ENCODE measurements at regions not wholly inside any gene's neighbourhood (a gene's known extent, or its start where the extent isn't known, plus 50 kb on each side); places are given as distances from the start of the nearest gene placed in this dataset.

DNA sequence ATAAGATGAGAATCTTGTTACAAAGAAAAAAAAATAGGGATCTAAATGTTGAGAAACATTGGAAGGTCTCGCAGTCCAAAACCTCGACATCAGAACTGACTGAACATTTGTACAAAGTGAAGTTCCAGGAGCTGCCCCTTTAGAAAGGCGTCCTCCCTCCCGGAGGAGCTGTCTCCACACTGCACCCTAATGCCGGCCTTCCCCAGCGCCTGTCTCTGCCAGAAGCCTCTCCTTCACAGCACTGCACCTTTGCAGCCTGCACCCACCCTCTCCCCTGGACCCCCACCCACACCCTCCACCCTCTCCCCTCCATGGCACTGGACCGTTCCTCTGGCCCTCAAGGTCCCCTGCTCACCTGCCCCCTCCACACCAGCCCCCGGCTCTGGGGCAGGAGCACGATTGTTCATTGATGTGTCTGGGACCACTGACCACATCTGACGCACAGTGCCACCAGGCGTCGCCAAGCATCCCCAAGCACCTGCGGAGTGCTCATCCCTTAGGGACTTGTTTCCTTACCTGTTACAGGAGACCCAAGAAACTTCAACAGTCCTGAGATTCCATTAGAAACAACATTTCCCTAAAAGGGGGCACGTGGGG, 90.3 kb upstream of the SNTG2 start:
- no peaks in the 10 kb centered on the region for H3K4me1 ChIP-seq (ENCODE audit: low read depth, poor library complexity, severe bottlenecking)
- no peak overlapping the region for H3K27ac ChIP-seq
- H3K79me2 ChIP-seq (ENCODE audit: insufficient read depth, low read depth), result no peaks in the 10 kb centered on the region
- no peaks in the 10 kb centered on the region for H3K36me3 ChIP-seq (ENCODE audit: insufficient read depth)
- H3K4me3 ChIP-seq (IDR thresholded peaks at IDR 0.05; ENCODE audit: insufficient read depth, low read depth, low read length), result no peak overlapping the region
- no peaks in the 10 kb centered on the region for H4K20me1 ChIP-seq (ENCODE audit: insufficient read depth)
- TF ChIP-seq, protein P1, sequence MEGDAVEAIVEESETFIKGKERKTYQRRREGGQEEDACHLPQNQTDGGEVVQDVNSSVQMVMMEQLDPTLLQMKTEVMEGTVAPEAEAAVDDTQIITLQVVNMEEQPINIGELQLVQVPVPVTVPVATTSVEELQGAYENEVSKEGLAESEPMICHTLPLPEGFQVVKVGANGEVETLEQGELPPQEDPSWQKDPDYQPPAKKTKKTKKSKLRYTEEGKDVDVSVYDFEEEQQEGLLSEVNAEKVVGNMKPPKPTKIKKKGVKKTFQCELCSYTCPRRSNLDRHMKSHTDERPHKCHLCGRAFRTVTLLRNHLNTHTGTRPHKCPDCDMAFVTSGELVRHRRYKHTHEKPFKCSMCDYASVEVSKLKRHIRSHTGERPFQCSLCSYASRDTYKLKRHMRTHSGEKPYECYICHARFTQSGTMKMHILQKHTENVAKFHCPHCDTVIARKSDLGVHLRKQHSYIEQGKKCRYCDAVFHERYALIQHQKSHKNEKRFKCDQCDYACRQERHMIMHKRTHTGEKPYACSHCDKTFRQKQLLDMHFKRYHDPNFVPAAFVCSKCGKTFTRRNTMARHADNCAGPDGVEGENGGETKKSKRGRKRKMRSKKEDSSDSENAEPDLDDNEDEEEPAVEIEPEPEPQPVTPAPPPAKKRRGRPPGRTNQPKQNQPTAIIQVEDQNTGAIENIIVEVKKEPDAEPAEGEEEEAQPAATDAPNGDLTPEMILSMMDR (conservative IDR thresholded peaks at IDR 0.05; ENCODE audit: low read depth, low read length), result no peak
- no peaks in the 10 kb centered on the region for H3K27me3 ChIP-seq (ENCODE audit: insufficient read depth, low read depth)
- no peak overlapping the region for H2AFZ ChIP-seq (ENCODE audit: low read depth)
- no peak overlapping the region for H3K9ac ChIP-seq
- no peak overlapping the region for H3K4me2 ChIP-seq

DNA sequence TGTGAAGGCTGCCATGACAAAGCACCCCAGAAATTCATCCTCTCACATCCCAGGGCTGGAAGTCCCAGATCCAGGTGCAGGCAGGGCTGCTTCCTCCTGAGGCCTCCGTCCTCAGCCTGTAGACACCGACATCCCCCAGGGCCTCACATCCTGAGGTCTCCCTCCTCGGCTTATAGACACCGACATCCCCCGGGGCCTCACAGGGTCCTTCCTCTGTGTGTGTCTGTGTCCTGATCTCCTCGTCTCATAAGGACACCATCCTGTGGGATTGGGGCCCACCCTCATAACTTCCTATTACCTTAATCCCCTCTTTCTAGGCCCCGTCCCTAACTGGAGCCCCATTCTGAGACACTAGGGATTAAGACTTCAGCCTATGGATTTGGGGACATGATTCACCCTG, 92.0 kb upstream of the SNTG2 start:
- H4K20me1 ChIP-seq (ENCODE audit: insufficient read depth), result no peaks in the 10 kb centered on the region
- TF ChIP-seq, protein P1 (conservative IDR thresholded peaks at IDR 0.05; ENCODE audit: low read depth, low read length), result no peak
- H3K27me3 ChIP-seq (ENCODE audit: insufficient read depth, low read depth), result no peaks in the 10 kb centered on the region
- H3K4me3 ChIP-seq (IDR thresholded peaks at IDR 0.05; ENCODE audit: insufficient read depth, low read depth, low read length), result no peak overlapping the region
- H3K9ac ChIP-seq, result no peak overlapping the region
- H3K79me2 ChIP-seq (ENCODE audit: insufficient read depth, low read depth), result no peaks in the 10 kb centered on the region
- H3K4me1 ChIP-seq (ENCODE audit: low read depth, poor library complexity, severe bottlenecking), result no peaks in the 10 kb centered on the region
- H2AFZ ChIP-seq (ENCODE audit: low read depth), result no peak overlapping the region
- H3K27ac ChIP-seq, result no peak overlapping the region
- H3K4me2 ChIP-seq, result no peak overlapping the region
- H3K36me3 ChIP-seq (ENCODE audit: insufficient read depth), result no peaks in the 10 kb centered on the region

DNA sequence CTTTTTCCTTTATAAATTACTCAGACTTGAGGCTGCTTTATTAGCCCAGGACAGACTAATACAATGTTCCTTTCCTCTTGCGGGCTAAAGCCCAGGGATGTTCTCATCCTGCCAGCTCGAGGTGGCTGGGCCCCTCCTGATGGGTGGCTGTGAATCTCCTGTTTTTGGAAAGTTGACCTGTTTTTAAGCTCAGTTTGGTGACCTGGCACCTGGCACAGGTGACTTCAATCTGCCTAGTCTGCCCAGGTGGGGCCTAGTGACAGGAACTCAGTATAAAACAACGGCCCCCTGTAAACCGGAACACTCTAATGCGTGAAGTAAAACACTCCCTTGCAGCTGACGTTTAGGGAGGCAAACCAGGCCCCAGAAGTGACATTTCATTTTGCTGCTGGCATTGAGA, 92.7 kb upstream of the SNTG2 start:
- H3K9ac ChIP-seq, result no peak overlapping the region
- no peak overlapping the region for H3K4me3 ChIP-seq (IDR thresholded peaks at IDR 0.05; ENCODE audit: insufficient read depth, low read depth, low read length)
- no peaks in the 10 kb centered on the region for H3K27me3 ChIP-seq (ENCODE audit: insufficient read depth, low read depth)
- TF ChIP-seq, protein P1 (conservative IDR thresholded peaks at IDR 0.05; ENCODE audit: low read depth, low read length), result no peak
- no peaks in the 10 kb centered on the region for H3K36me3 ChIP-seq (ENCODE audit: insufficient read depth)
- H3K4me2 ChIP-seq, result no peak overlapping the region
- no peak overlapping the region for H2AFZ ChIP-seq (ENCODE audit: low read depth)
- no peak overlapping the region for H3K27ac ChIP-seq
- no peaks in the 10 kb centered on the region for H3K4me1 ChIP-seq (ENCODE audit: low read depth, poor library complexity, severe bottlenecking)
- H4K20me1 ChIP-seq (ENCODE audit: insufficient read depth), result no peaks in the 10 kb centered on the region
- no peaks in the 10 kb centered on the region for H3K79me2 ChIP-seq (ENCODE audit: insufficient read depth, low read depth)

DNA sequence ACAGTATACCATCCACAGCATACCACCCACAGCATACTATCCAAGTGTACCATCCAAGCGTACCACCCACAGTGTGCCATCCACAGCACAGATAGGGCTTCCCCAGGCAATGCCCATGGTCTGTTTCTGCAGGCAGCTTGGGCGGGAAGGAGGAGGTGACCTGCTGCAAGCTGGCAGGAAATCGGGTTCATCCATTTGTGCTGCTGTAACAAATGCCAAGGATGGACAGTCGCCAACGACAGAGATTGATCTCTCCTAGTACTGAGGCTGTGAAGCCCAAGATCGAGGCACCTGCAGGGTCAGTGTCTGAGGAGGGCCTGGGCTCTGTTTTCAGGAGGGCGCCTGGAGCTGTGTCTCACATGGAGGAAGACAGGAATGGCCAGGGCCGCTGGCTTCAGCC, 93.6 kb upstream of the SNTG2 start:
- Histone ChIP-seq H2AFZ (ENCODE audit: low read depth) (no peak overlapping the region), H3K4me1 (ENCODE audit: low read depth, poor library complexity, severe bottlenecking) (no peaks in the 10 kb centered on the region), H3K79me2 (ENCODE audit: insufficient read depth, low read depth) (no peaks in the 10 kb centered on the region), H3K9ac (no peak overlapping the region), H3K27ac (no peak overlapping the region), H3K36me3 (ENCODE audit: insufficient read depth) (no peaks in the 10 kb centered on the region), H3K4me3 (IDR thresholded peaks at IDR 0.05; ENCODE audit: insufficient read depth, low read depth, low read length) (no peak overlapping the region), H4K20me1 (ENCODE audit: insufficient read depth) (no peaks in the 10 kb centered on the region), H3K4me2 (no peak overlapping the region), H3K27me3 (ENCODE audit: insufficient read depth, low read depth) (no peaks in the 10 kb centered on the region)
- TF ChIP-seq, protein P1 (conservative IDR thresholded peaks at IDR 0.05; ENCODE audit: low read depth, low read length), result no peak
